Heart left ventricle (tissue), 16 donors: ENCODE measurements at regions not wholly inside any gene's neighbourhood (a gene's known extent, or its start where the extent isn't known, plus 50 kb on each side); places are given as distances from the start of the nearest gene placed in this dataset.

ENCODE experiments used
- ATAC-seq, 4 donors: fragments of 200-7000 bp; cut with Tn5 transposase; one replicate each; pipeline ENCODE4 v1.9.1; 2020 to 2022; ENCODE audit warnings: moderate library complexity in 4 of 4, mild to moderate bottlenecking in 3 of 4, moderate number of reproducible peaks in 1 of 4
- DNase-seq, 5 donors: peaks; one replicate each; pipeline ENCODE4 v3.0.0-alpha.2; 2020
- H3K27ac ChIP-seq, 12 donors: fragments of 200-600 bp; sonication (generic) in 4 of 12; one replicate each; pipeline versions ENCODE4 v1.5.0 to v1.8.0; 2016 to 2022; ENCODE audit warnings: mild to moderate bottlenecking in 2 of 12
- H3K27me3 ChIP-seq, 9 donors: fragments of 200-600 bp; sonication (generic) in 2 of 9; one replicate each; pipeline versions ENCODE4 v1.5.1 to v1.8.0; 2016 to 2022; ENCODE audit warnings: mild to moderate bottlenecking in 3 of 9
- H3K36me3 ChIP-seq, 9 donors: fragments of 200-600 bp; sonication (generic) in 2 of 9; one replicate each; pipeline versions ENCODE4 v1.5.0 to v1.8.0; 2018 to 2022; ENCODE audit warnings: mild to moderate bottlenecking in 2 of 9
- H3K4me1 ChIP-seq, 12 donors: fragments of 200-600 bp; sonication (generic) in 4 of 12; one replicate each; pipeline versions ENCODE4 v1.5.0 to v1.8.0; 2016 to 2022; ENCODE audit warnings: mild to moderate bottlenecking in 3 of 12
- H3K4me3 ChIP-seq, 12 donors: fragments of 200-600 bp; sonication (generic) in 4 of 12; one replicate each; pipeline versions ENCODE4 v1.5.0 to v1.8.0; 2017 to 2022; ENCODE audit warnings: mild to moderate bottlenecking in 9 of 12, moderate library complexity in 4 of 12
- H3K9me3 ChIP-seq, 12 donors: fragments of 200-600 bp; sonication (generic) in 4 of 12; one replicate each; pipeline versions ENCODE4 v1.5.0 to v1.8.0; 2016 to 2022; ENCODE audit warnings: mild to moderate bottlenecking in 1 of 12
- CTCF ChIP-seq, 12 donors: fragments of 200-600 bp; sonication (generic) in 4 of 12; IDR thresholded peaks; one replicate each; pipeline versions ENCODE4 v1.5.0 to v1.8.0; 2018 to 2022; ENCODE audit warnings: antibody characterized with exemption in 12 of 12, mild to moderate bottlenecking in 5 of 12
- POLR2A ChIP-seq, 2 donors: fragments of 450-650 bp; IDR thresholded peaks; one replicate each; pipeline ENCODE4 v1.6.1; 2017; ENCODE audit warnings: antibody characterized with exemption in 2 of 2, mild to moderate bottlenecking in 2 of 2, moderate library complexity in 2 of 2
- WGBS, 4 donors: extraction: QIAGEN DNeasy Blood & Tissue Kit in 2 of 4; methylation state at CpG; one replicate each; pipeline versions ENCODE4 v1.1.5 to v1.1.7; 2013 to 2018; 5-methylcytosine and 5-hydroxymethylcytosine counted together
- intact Hi-C, 10 donors: fragments of 100-400 bp; cut with DNase I; formaldehyde crosslinking; loops; one replicate each; pipeline versions ENCODE4 v1.11.1 to v1.14.2; 2022
- donor health status: ischemic (EF 13 %, LVEDD 7.1; RV severe dilation, severe dysfunction).
- donor health status: healthy with polysubstance abuse.
- donor health status: DM: no; HTN: yes; CAD: no.
- donor health status: DM: no; HTN: no; CAD: no.
- donor health status: ischemic (EF 25% LVEDD 6.9; RV normal size, moderate dysfunction).
- donor health status: ischemic (EF 25% LVEDD 5.7; RV mildly dilated, moderate dysfunction).
- donor health status: healthy.
- donor health status: DM: yes; HTN: yes; CAD: no.
- donor health status: ischemic (EF 35%, LVEDD 5.7; RV mildly dilated, moderate dysfunction).
- donor health status: nonischemic (EF 11% LVEDD 7.7; RV severe dilation, severe dysfunction).
- donor health status: DM: yes; HTN: yes; CAD: no.
- donor health status: PGD.
- donor health status: ischemic (EF 29% LVEDD 5.4; RV normal size, mild dysfunction).
- donor health status: nonischemic (EF 23%, LVEDD 6.1; RV moderate dilation, normal function).

GRCh38 chr12:65658360-65658759, 165.9 kb upstream of the HMGA2 start:
- H3K36me3 ChIP-seq = no peaks in the 10 kb centered on the region
- H3K27me3 ChIP-seq = peaks cover 0 to 10% (median 0%) of the 10 kb centered on the region in 9 donors
- ATAC-seq (no peak), DNase-seq (no peak)
- no peaks in the 10 kb centered on the region for H3K4me1 ChIP-seq
- H3K4me3 ChIP-seq = no peak overlapping the region
- no peaks in the 10 kb centered on the region for H3K9me3 ChIP-seq
- WGBS, 4 donors = 94 to 96% (median 94%) methylated on average over 2 of the region's 2 CpGs
- no peak overlapping the region for H3K27ac ChIP-seq
- intact Hi-C loops = no loop called here
- TF ChIP-seq POLR2A (IDR thresholded peaks at IDR 0.05) (no peak), CTCF (IDR thresholded peaks at IDR 0.05) (no peak)

- no peak overlapping the region for H3K4me3 ChIP-seq
- TF ChIP-seq POLR2A (IDR thresholded peaks at IDR 0.05) (no peak), CTCF (IDR thresholded peaks at IDR 0.05) (no peak)
- H3K27me3 ChIP-seq = peaks cover 0 to 10% (median 0%) of the 10 kb centered on the region in 9 donors
- H3K36me3 ChIP-seq = no peaks in the 10 kb centered on the region
- no peak for DNase-seq
- no peaks in the 10 kb centered on the region for H3K9me3 ChIP-seq
- intact Hi-C loops = no loop called here
- no peak overlapping the region for H3K27ac ChIP-seq
- 50 to 76% (median 66%) methylated on average over 1 of the region's 1 CpG for WGBS, 4 donors
- no peaks in the 10 kb centered on the region for H3K4me1 ChIP-seq
- no peak for ATAC-seq
Measured at GRCh38 chr12:65659681-65660080, 164.6 kb upstream of the HMGA2 start.

- no peak for DNase-seq
- Histone ChIP-seq H3K4me1 (no peaks in the 10 kb centered on the region), H3K27me3 (peaks cover 0 to 10% (median 0%) of the 10 kb centered on the region in 9 donors), H3K27ac (no peak overlapping the region), H3K4me3 (no peak overlapping the region), H3K9me3 (no peaks in the 10 kb centered on the region), H3K36me3 (no peaks in the 10 kb centered on the region)
- TF ChIP-seq CTCF (IDR thresholded peaks at IDR 0.05) (no peak), POLR2A (IDR thresholded peaks at IDR 0.05) (no peak)
- 69 to 76% (median 74%) methylated on average over 4 of the region's 4 CpGs for WGBS, 4 donors
- intact Hi-C loops = no loop called here
- no peak for ATAC-seq
Measured at GRCh38 chr12:65660096-65660495, 164.2 kb upstream of the HMGA2 start.

- no peaks in the 10 kb centered on the region for H3K4me1 ChIP-seq
- TF ChIP-seq CTCF (IDR thresholded peaks at IDR 0.05) (no peak), POLR2A (IDR thresholded peaks at IDR 0.05) (no peak)
- H3K27ac ChIP-seq = no peak overlapping the region
- no peak for DNase-seq
- 91 to 97% (median 93%) methylated on average over 7 of the region's 7 CpGs for WGBS, 4 donors
- intact Hi-C loops = no loop called here
- ATAC-seq = no peak
- no peaks in the 10 kb centered on the region for H3K9me3 ChIP-seq
- H3K36me3 ChIP-seq = no peaks in the 10 kb centered on the region
- peaks cover 0 to 10% (median 0%) of the 10 kb centered on the region in 9 donors for H3K27me3 ChIP-seq
- no peak overlapping the region for H3K4me3 ChIP-seq
Measured at GRCh38 chr12:65660836-65661235, 163.4 kb upstream of the HMGA2 start.
